Gastrocnemius medialis (tissue), 4 donors: ENCODE measurements at regions not wholly inside any gene's neighbourhood (a gene's known extent, or its start where the extent isn't known, plus 50 kb on each side); places are given as distances from the start of the nearest gene placed in this dataset.
"Not testable (repeated sequence)": the region's sequence is repeated elsewhere in the genome, so short reads cannot be mapped to it uniquely, and the experiment has no call there.

ENCODE experiments used
- POLR2A ChIP-seq, 2 donors: fragments of 450-650 bp; IDR thresholded peaks; one replicate each; pipeline ENCODE4 v1.6.1; 2017; ENCODE audit warnings: antibody characterized with exemption in 2 of 2, mild to moderate bottlenecking in 2 of 2, moderate library complexity in 2 of 2
- TF ChIP-seq, protein P1 (sequence below), 5 experiments: fragments of 450-650 bp in 3 of 5; fragments of 200-600 bp in 2 of 5; sonication (generic) in 2 of 5; IDR thresholded peaks in 4 of 5; conservative IDR thresholded peaks in 1 of 5; 1 replicate in 4 of 5; 2 replicates in 1 of 5; pipeline ENCODE4 v1.5.1; 2016 to 2019; ENCODE audit warnings: antibody characterized with exemption in 5 of 5, mild to moderate bottlenecking in 3 of 5, moderate library complexity in 3 of 5

DNA sequence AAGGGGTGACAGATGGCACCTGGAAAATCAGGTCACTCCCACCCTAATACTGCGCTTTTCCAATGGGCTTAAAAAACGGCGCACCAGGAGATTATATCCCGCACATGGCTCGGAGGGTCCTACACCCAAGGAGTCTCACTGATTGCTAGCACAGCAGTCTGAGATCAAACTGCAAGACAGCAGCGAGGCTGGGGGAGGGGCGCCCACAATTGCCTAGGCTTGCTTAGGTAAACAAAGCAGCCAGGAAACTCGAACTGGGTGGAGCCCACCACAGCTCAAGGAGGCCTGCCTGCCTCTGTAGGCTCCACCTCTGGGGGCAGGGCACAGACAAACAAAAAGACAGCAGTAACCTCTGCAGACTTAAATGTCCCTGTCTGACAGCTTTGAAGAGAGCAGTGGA is 205.7 kb upstream of the HTR1E start:
- TF ChIP-seq, protein P1, sequence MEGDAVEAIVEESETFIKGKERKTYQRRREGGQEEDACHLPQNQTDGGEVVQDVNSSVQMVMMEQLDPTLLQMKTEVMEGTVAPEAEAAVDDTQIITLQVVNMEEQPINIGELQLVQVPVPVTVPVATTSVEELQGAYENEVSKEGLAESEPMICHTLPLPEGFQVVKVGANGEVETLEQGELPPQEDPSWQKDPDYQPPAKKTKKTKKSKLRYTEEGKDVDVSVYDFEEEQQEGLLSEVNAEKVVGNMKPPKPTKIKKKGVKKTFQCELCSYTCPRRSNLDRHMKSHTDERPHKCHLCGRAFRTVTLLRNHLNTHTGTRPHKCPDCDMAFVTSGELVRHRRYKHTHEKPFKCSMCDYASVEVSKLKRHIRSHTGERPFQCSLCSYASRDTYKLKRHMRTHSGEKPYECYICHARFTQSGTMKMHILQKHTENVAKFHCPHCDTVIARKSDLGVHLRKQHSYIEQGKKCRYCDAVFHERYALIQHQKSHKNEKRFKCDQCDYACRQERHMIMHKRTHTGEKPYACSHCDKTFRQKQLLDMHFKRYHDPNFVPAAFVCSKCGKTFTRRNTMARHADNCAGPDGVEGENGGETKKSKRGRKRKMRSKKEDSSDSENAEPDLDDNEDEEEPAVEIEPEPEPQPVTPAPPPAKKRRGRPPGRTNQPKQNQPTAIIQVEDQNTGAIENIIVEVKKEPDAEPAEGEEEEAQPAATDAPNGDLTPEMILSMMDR (IDR thresholded peaks at IDR 0.05 in 4 of 5, conservative IDR thresholded peaks at IDR 0.05 in 1 of 5): not testable (repeated sequence)
- not testable (repeated sequence) for TF ChIP-seq POLR2A (IDR thresholded peaks at IDR 0.05)
